NCI-H748 (cell line): ENCODE measurements at regions not wholly inside any gene's neighbourhood (a gene's known extent, or its start where the extent isn't known, plus 50 kb on each side); places are given as distances from the start of the nearest gene placed in this dataset.
"Not testable (repeated sequence)": the region's sequence is repeated elsewhere in the genome, so short reads cannot be mapped to it uniquely, and the experiment has no call there.

ENCODE experiments used
- DNase-seq: peaks from one replicate; lab custom pipeline; 2025; ENCODE audit not compliant: unreplicated experiment; lab: John Stamatoyannopoulos, UW

GRCh38 chrX:69431420-69431819, 72.7 kb upstream of the NALF2 start:
- DNase-seq: no peak

- DNase-seq: no peak
Observed at GRCh38 chrX:69430785-69431184, 73.3 kb upstream of the NALF2 start.

GRCh38 chrX:69429339-69430015, 74.6 kb upstream of the NALF2 start:
- DNase-seq: no peak

GRCh38 chrX:69428216-69428615, 75.9 kb upstream of the NALF2 start:
- DNase-seq: no peak

- DNase-seq: no peak
Observed at GRCh38 chrX:69424910-69425309, 79.2 kb upstream of the NALF2 start.

- no peak for DNase-seq
Observed at GRCh38 chrX:69424161-69424560, 80.0 kb upstream of the NALF2 start.

GRCh38 chrX:69422208-69422607, 81.9 kb upstream of the NALF2 start:
- not testable (repeated sequence) for DNase-seq

- DNase-seq: no peak
Observed at GRCh38 chrX:69415698-69416097, 88.4 kb upstream of the NALF2 start.

- no peak for DNase-seq
Observed at GRCh38 chrX:69412661-69413060, 91.5 kb upstream of the NALF2 start.

- DNase-seq: no peak
Observed at GRCh38 chrX:69398881-69399280, 105.2 kb upstream of the NALF2 start.

GRCh38 chrX:69396916-69397315, 107.2 kb upstream of the NALF2 start:
- no peak for DNase-seq

- DNase-seq: no peak
Observed at GRCh38 chrX:69395306-69395705, 108.8 kb upstream of the NALF2 start.

GRCh38 chrX:69389101-69389501, 115.0 kb upstream of the NALF2 start:
- DNase-seq: no peak

- DNase-seq: no peak
Observed at GRCh38 chrX:69388526-69388925, 115.6 kb upstream of the NALF2 start.

GRCh38 chrX:69387567-69388487, 116.3 kb upstream of the NALF2 start:
- peak; percentile 32 for DNase-seq

GRCh38 chrX:69386681-69387080, 117.4 kb upstream of the NALF2 start:
- DNase-seq: no peak

GRCh38 chrX:69379412-69379811, 124.7 kb upstream of the NALF2 start:
- DNase-seq: no peak

- no peak for DNase-seq
Observed at GRCh38 chrX:69374569-69374968, 129.6 kb upstream of the NALF2 start.

GRCh38 chrX:69372435-69372834, 131.7 kb upstream of the NALF2 start:
- DNase-seq: no peak

GRCh38 chrX:69371159-69371558, 133.0 kb upstream of the NALF2 start:
- DNase-seq: no peak

GRCh38 chrX:69369999-69370398, 134.1 kb upstream of the NALF2 start:
- DNase-seq: no peak

GRCh38 chrX:69366183-69366582, 137.9 kb upstream of the NALF2 start:
- DNase-seq: no peak
